PC-9 (cell line): ENCODE measurements at regions not wholly inside any gene's neighbourhood (a gene's known extent, or its start where the extent isn't known, plus 50 kb on each side); places are given as distances from the start of the nearest gene placed in this dataset.

Source experiments
- BruUV-seq: library from RNA; stranded (reverse); fragments of 400-500 nt; replicated peaks from 2 replicates; lab custom pipeline; 2021; lab: Mats Ljungman, UMichigan
- CTCF ChIA-PET: fragments of 300-600 bp; sonication (Branson Sonifier 250); formaldehyde crosslinking; loops from one replicate; lab custom pipeline; 2022; ENCODE audit warnings: antibody characterized with exemption; lab: Charles Lee
- POLR2A ChIA-PET: fragments of 300-600 bp; sonication (Branson Sonifier 250); formaldehyde crosslinking; loops from one replicate; lab custom pipeline; 2022; ENCODE audit warnings: antibody characterized with exemption; ENCODE audit not compliant: unreplicated experiment; lab: Charles Lee
- DNase-seq, 2 experiments: peaks; one replicate each; pipeline versions ENCODE4 v3.0.0 to v3.0.0-alpha.2; 2015 to 2022; ENCODE audit warnings: mixed read lengths in 1 of 2
- H2AFZ ChIP-seq: fragments of 200-600 bp; sonication (generic); 2 replicates; pipeline ENCODE4 v1.8.1; 2017; ENCODE audit warnings: antibody characterized with exemption
- H3F3A ChIP-seq: fragments of 200-600 bp; sonication (generic); 2 replicates; pipeline ENCODE4 v1.8.1; 2017; ENCODE audit warnings: antibody characterized with exemption, mild to moderate bottlenecking, low read depth; ENCODE audit not compliant: insufficient read depth
- H3K27ac ChIP-seq: fragments of 200-600 bp; sonication (generic); 2 replicates; pipeline ENCODE4 v1.6.1; 2016; ENCODE audit warnings: mixed run types
- H3K27me3 ChIP-seq: fragments of 200-600 bp; sonication (generic); 2 replicates; pipeline ENCODE4 v1.6.1; 2016; ENCODE audit warnings: low read depth, mixed run types; ENCODE audit not compliant: insufficient read depth
- H3K36me3 ChIP-seq: fragments of 200-600 bp; sonication (generic); 2 replicates; pipeline ENCODE4 v1.6.1; 2016; ENCODE audit warnings: low read depth, mixed run types
- H3K4me1 ChIP-seq: fragments of 200-600 bp; sonication (generic); replicated peaks from 2 replicates; pipeline ENCODE4 v1.6.1; 2016; ENCODE audit warnings: mixed run types; ENCODE audit not compliant: insufficient read depth
- H3K4me2 ChIP-seq: fragments of 200-600 bp; sonication (generic); 2 replicates; pipeline ENCODE4 v1.6.1; 2017; ENCODE audit warnings: mixed run types
- H3K4me3 ChIP-seq: fragments of 200-600 bp; sonication (generic); 2 replicates; pipeline ENCODE4 v1.6.1; 2016; ENCODE audit warnings: mixed run types
- H3K79me2 ChIP-seq: fragments of 200-600 bp; sonication (generic); 2 replicates; pipeline ENCODE4 v1.6.1; 2017; ENCODE audit warnings: low read depth, mixed run types
- H3K9me2 ChIP-seq: fragments of 200-600 bp; sonication (generic); 2 replicates; pipeline ENCODE4 v1.8.1; 2017; ENCODE audit warnings: mild to moderate bottlenecking; ENCODE audit not compliant: insufficient read depth
- H3K9me3 ChIP-seq: fragments of 200-600 bp; sonication (generic); 2 replicates; pipeline ENCODE4 v1.8.1; 2016; ENCODE audit warnings: low read depth; ENCODE audit not compliant: insufficient read depth
- H4K20me1 ChIP-seq: fragments of 200-600 bp; sonication (generic); 2 replicates; pipeline ENCODE4 v1.8.1; 2017; ENCODE audit not compliant: insufficient read depth
- CTCF ChIP-seq: fragments of 200-600 bp; sonication (generic); conservative IDR thresholded peaks from 2 replicates; pipeline ENCODE4 v1.6.1; 2017; ENCODE audit warnings: mixed run types, antibody characterized with exemption, mild to moderate bottlenecking, moderate library complexity
- EZH2 ChIP-seq: fragments of 200-600 bp; sonication (generic); IDR thresholded peaks from 2 replicates; pipeline ENCODE4 v1.8.0; 2017; ENCODE audit warnings: antibody characterized with exemption, low read depth
- intact Hi-C: fragments of 100-400 bp; cut with micrococcal nuclease; formaldehyde crosslinking; loops from one replicate; pipeline ENCODE4 v1.10.0; 2022; ENCODE audit not compliant: unreplicated experiment

- no TSS peak for BruUV-seq
- no peak for TF ChIP-seq EZH2
- TF ChIP-seq CTCF = no peak
- Histone ChIP-seq H3K27me3 (no peaks in the 10 kb centered on the region), H3K36me3 (no peaks in the 10 kb centered on the region), H2AFZ (no peak overlapping the region), H3K9me3 (no peaks in the 10 kb centered on the region), H3K4me2 (no peak overlapping the region), H3K79me2 (no peaks in the 10 kb centered on the region), H3F3A (no peaks in the 10 kb centered on the region), H4K20me1 (no peaks in the 10 kb centered on the region), H3K9me2 (no peaks in the 10 kb centered on the region), H3K4me1 (no peaks in the 10 kb centered on the region), H3K4me3 (no peak overlapping the region), H3K27ac (no peak overlapping the region)
- POLR2A ChIA-PET = no interaction called here
- DNase-seq = no peak
- intact Hi-C loops = no loop called here
- CTCF ChIA-PET = no interaction called here
Observed at GRCh38 chr20:12069181-12069580, 151.5 kb downstream of the BTBD3 start.

- H3K9me3 ChIP-seq = no peaks in the 10 kb centered on the region
- H4K20me1 ChIP-seq = no peaks in the 10 kb centered on the region
- no TSS peak for BruUV-seq
- H3K27ac ChIP-seq = no peak overlapping the region
- H3K36me3 ChIP-seq = no peaks in the 10 kb centered on the region
- no peaks in the 10 kb centered on the region for H3F3A ChIP-seq
- no peak for TF ChIP-seq EZH2
- TF ChIP-seq CTCF = no peak
- no peak overlapping the region for H3K4me2 ChIP-seq
- no peaks in the 10 kb centered on the region for H3K4me1 ChIP-seq
- no peaks in the 10 kb centered on the region for H3K27me3 ChIP-seq
- no peak overlapping the region for H2AFZ ChIP-seq
- H3K4me3 ChIP-seq = no peak overlapping the region
- H3K79me2 ChIP-seq = no peaks in the 10 kb centered on the region
- intact Hi-C loops = no loop called here
- ChIA-PET POLR2A (no interaction called here), CTCF (no interaction called here)
- H3K9me2 ChIP-seq = no peaks in the 10 kb centered on the region
- DNase-seq = no peak
Observed at GRCh38 chr20:12072221-12072953, 154.7 kb downstream of the BTBD3 start.

GRCh38 chr20:12072954-12073264, 155.2 kb downstream of the BTBD3 start:
- no peaks in the 10 kb centered on the region for H3K27me3 ChIP-seq
- no peak overlapping the region for H3K4me2 ChIP-seq
- no peaks in the 10 kb centered on the region for H4K20me1 ChIP-seq
- H3K79me2 ChIP-seq = no peaks in the 10 kb centered on the region
- no peaks in the 10 kb centered on the region for H3F3A ChIP-seq
- BruUV-seq = no TSS peak
- no peak overlapping the region for H3K4me3 ChIP-seq
- TF ChIP-seq CTCF = no peak
- ChIA-PET POLR2A (no interaction called here), CTCF (no interaction called here)
- intact Hi-C loops = no loop called here
- no peaks in the 10 kb centered on the region for H3K9me2 ChIP-seq
- H3K9me3 ChIP-seq = no peaks in the 10 kb centered on the region
- no peak overlapping the region for H3K27ac ChIP-seq
- no peaks in the 10 kb centered on the region for H3K4me1 ChIP-seq
- no peak overlapping the region for H2AFZ ChIP-seq
- no peak for DNase-seq
- H3K36me3 ChIP-seq = no peaks in the 10 kb centered on the region
